ENCODE measurements at regions not wholly inside any gene's neighbourhood (a gene's known extent, or its start where the extent isn't known, plus 50 kb on each side); places are given as distances from the start of the nearest gene placed in this dataset.

DNA sequence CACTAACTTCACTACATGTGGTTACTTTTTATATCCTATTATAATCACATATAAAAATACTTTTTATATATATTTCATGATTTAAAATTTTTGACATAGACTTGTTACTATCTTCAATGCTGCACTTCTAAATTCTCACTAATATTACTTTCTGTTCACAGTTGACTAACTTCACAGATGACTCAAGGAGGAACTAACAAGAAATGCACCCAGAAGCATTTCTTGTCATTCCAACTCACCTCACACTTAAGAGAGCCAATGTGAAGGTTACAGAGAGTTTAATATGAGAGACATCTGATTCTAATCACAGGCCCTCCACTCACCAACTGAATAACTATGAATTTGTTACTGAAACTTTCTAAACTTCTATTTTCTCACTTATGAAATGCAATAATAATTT, 399.8 kb upstream of the SLC8A1 start:
- TF ChIP-seq, protein P1, sequence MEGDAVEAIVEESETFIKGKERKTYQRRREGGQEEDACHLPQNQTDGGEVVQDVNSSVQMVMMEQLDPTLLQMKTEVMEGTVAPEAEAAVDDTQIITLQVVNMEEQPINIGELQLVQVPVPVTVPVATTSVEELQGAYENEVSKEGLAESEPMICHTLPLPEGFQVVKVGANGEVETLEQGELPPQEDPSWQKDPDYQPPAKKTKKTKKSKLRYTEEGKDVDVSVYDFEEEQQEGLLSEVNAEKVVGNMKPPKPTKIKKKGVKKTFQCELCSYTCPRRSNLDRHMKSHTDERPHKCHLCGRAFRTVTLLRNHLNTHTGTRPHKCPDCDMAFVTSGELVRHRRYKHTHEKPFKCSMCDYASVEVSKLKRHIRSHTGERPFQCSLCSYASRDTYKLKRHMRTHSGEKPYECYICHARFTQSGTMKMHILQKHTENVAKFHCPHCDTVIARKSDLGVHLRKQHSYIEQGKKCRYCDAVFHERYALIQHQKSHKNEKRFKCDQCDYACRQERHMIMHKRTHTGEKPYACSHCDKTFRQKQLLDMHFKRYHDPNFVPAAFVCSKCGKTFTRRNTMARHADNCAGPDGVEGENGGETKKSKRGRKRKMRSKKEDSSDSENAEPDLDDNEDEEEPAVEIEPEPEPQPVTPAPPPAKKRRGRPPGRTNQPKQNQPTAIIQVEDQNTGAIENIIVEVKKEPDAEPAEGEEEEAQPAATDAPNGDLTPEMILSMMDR (IDR thresholded peaks at IDR 0.05), result no peak
- H3K4me3 Mint-ChIP-seq (ENCODE audit: unreplicated experiment), result no peak overlapping the region
- no peaks in the 10 kb centered on the region for H3K9me3 Mint-ChIP-seq (ENCODE audit: unreplicated experiment)
- H3K36me3 Mint-ChIP-seq (ENCODE audit: unreplicated experiment), result no peaks in the 10 kb centered on the region
- no peak for DNase-seq (ENCODE audit: extremely low spot score, unreplicated experiment)
- no peaks in the 10 kb centered on the region for H3K4me1 Mint-ChIP-seq (ENCODE audit: unreplicated experiment)
- no peak overlapping the region for H3K27ac Mint-ChIP-seq (ENCODE audit: unreplicated experiment)
- no peaks in the 10 kb centered on the region for H3K27me3 Mint-ChIP-seq (ENCODE audit: unreplicated experiment)

DNA sequence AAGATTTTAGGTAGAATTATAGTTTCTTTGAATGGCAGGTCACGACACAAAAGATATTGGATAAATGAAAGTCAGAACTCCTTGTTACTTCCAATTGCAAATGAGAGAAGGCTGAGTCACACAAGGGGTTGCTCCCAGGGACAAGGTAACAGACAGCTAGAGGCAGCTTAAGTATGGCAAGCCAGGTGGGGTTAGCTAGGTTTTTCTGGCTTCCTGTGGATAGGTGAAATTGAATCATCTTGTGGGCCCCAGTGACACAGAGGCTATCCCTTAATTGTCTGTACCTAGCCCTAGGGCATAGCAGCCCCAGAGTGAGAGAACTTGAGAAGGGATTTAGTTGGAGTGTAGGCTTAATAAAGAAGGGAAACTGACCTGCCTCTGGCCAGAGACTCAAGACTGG, 407.7 kb upstream of the SLC8A1 start:
- TF ChIP-seq, protein P1 (IDR thresholded peaks at IDR 0.05), result no peak
- no peak for DNase-seq (ENCODE audit: extremely low spot score, unreplicated experiment)
- Mint-ChIP-seq H3K27me3 (ENCODE audit: unreplicated experiment) (peaks cover 3% of the 10 kb centered on the region), H3K4me3 (ENCODE audit: unreplicated experiment) (no peak overlapping the region), H3K36me3 (ENCODE audit: unreplicated experiment) (no peaks in the 10 kb centered on the region), H3K4me1 (ENCODE audit: unreplicated experiment) (no peaks in the 10 kb centered on the region), H3K27ac (ENCODE audit: unreplicated experiment) (no peak overlapping the region), H3K9me3 (ENCODE audit: unreplicated experiment) (no peaks in the 10 kb centered on the region)

DNA sequence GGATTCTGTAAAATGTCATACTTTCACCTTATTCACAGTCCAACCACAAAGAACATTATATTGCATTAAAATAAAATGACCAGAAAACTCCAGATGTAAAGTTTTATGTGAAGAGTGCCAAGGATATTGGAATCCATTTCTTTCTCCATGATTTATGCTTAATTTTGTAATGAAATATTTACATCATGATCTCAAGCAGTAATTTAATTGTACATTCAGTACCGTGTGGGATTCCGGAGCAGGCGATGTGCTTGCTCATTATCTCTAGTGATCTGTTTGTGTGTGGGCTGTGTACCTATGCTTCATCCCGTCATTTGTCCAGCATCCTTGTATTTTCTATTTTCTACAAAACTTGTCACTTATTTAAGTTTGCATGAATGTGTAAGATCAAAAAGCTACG, 415.9 kb upstream of the SLC8A1 start:
- Mint-ChIP-seq H3K4me3 (ENCODE audit: unreplicated experiment) (no peak overlapping the region), H3K27me3 (ENCODE audit: unreplicated experiment) (peaks cover 7% of the 10 kb centered on the region), H3K4me1 (ENCODE audit: unreplicated experiment) (no peaks in the 10 kb centered on the region), H3K27ac (ENCODE audit: unreplicated experiment) (no peak overlapping the region), H3K9me3 (ENCODE audit: unreplicated experiment) (no peaks in the 10 kb centered on the region), H3K36me3 (ENCODE audit: unreplicated experiment) (no peaks in the 10 kb centered on the region)
- TF ChIP-seq, protein P1 (IDR thresholded peaks at IDR 0.05), result no peak
- no peak for DNase-seq (ENCODE audit: extremely low spot score, unreplicated experiment)

DNA sequence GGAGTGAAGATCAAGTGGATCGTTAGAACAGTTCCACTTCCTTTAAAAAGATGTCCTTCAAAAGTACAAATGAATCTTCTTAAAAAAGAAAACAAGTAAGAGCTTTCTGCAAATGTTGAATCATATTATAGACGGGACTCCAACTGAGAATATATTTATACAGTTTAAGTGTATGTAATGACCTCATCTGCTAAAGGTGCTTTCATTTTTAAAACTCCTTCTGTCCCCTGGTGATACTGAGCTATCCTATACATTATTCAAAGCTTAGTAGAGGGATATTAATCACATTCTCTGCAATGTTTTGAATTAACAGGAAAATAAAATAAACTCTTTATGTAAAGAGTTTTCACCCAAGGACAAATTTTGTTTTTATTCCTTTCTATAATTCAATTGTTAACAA, 420.7 kb upstream of the SLC8A1 start:
- H3K27ac Mint-ChIP-seq (ENCODE audit: unreplicated experiment), result no peak overlapping the region
- TF ChIP-seq, protein P1 (IDR thresholded peaks at IDR 0.05), result no peak
- H3K9me3 Mint-ChIP-seq (ENCODE audit: unreplicated experiment), result no peaks in the 10 kb centered on the region
- no peaks in the 10 kb centered on the region for H3K4me1 Mint-ChIP-seq (ENCODE audit: unreplicated experiment)
- no peak overlapping the region for H3K4me3 Mint-ChIP-seq (ENCODE audit: unreplicated experiment)
- H3K36me3 Mint-ChIP-seq (ENCODE audit: unreplicated experiment), result no peaks in the 10 kb centered on the region
- no peak for DNase-seq (ENCODE audit: extremely low spot score, unreplicated experiment)
- peaks cover 11% of the 10 kb centered on the region for H3K27me3 Mint-ChIP-seq (ENCODE audit: unreplicated experiment)

DNA sequence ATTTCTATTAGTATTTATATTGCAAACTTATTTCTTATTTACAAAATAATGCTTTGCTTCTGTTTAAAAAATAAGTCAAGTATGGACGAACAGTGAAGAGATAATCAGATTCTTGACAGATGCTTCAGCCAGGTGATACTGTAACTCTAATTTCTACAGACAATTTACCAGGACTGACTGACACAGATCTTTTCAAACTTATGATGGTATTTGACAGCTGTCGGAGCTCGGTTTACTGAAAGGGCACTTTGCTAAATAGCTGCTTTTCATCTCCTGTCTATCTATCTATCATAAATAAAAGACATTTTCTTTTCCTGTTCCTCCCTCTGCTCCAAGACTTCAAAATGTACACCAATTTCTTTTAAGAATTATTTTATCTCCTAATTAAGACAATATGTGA, 422.5 kb upstream of the SLC8A1 start:
- Mint-ChIP-seq H3K4me3 (ENCODE audit: unreplicated experiment) (no peak overlapping the region), H3K9me3 (ENCODE audit: unreplicated experiment) (no peaks in the 10 kb centered on the region), H3K27ac (ENCODE audit: unreplicated experiment) (no peak overlapping the region), H3K36me3 (ENCODE audit: unreplicated experiment) (no peaks in the 10 kb centered on the region), H3K4me1 (ENCODE audit: unreplicated experiment) (no peaks in the 10 kb centered on the region), H3K27me3 (ENCODE audit: unreplicated experiment) (peaks cover 8% of the 10 kb centered on the region)
- DNase-seq (ENCODE audit: extremely low spot score, unreplicated experiment), result no peak
- TF ChIP-seq, protein P1 (IDR thresholded peaks at IDR 0.05), result no peak
